ENCODE measurements at regions not wholly inside any gene's neighbourhood (a gene's known extent, or its start where the extent isn't known, plus 50 kb on each side); places are given as distances from the start of the nearest gene placed in this dataset.

GRCh38 chr4:4697584-4697983 is 155.7 kb upstream of the STX18 start:
- DNase-seq (ENCODE audit: low spot score) (no peak), ATAC-seq (ENCODE audit: low FRiP score) (no peak)
- no peak for TF ChIP-seq CTCF (IDR thresholded peaks at IDR 0.05)

GRCh38 chr4:4696530-4696929 is 154.7 kb upstream of the STX18 start:
- ATAC-seq (ENCODE audit: low FRiP score) = no peak
- DNase-seq (ENCODE audit: low spot score) = no peak
- no peak for TF ChIP-seq CTCF (IDR thresholded peaks at IDR 0.05)

- no peak for TF ChIP-seq CTCF (IDR thresholded peaks at IDR 0.05)
- ATAC-seq (ENCODE audit: low FRiP score) (no peak), DNase-seq (ENCODE audit: low spot score) (no peak)
These were observed 153.6 kb upstream of the STX18 start for GRCh38 chr4:4695497-4695896.

GRCh38 chr4:4694827-4695226 is 153.0 kb upstream of the STX18 start:
- DNase-seq (ENCODE audit: low spot score) (no peak), ATAC-seq (ENCODE audit: low FRiP score) (no peak)
- TF ChIP-seq CTCF (IDR thresholded peaks at IDR 0.05) = no peak

- DNase-seq (ENCODE audit: low spot score) (no peak), ATAC-seq (ENCODE audit: low FRiP score) (no peak)
These were observed 152.5 kb upstream of the STX18 start for GRCh38 chr4:4694296-4694772.

GRCh38 chr4:4693755-4694295 is 152.0 kb upstream of the STX18 start:
- ATAC-seq (ENCODE audit: low FRiP score) = no peak
- no peak for DNase-seq (ENCODE audit: low spot score)
- no peak for TF ChIP-seq CTCF (IDR thresholded peaks at IDR 0.05)

More at GRCh38 chr4:4694296-4694772, 152.5 kb upstream of the STX18 start:
- no peak for TF ChIP-seq CTCF (IDR thresholded peaks at IDR 0.05)

- no peak for ATAC-seq (ENCODE audit: low FRiP score)
- TF ChIP-seq CTCF (IDR thresholded peaks at IDR 0.05) = no peak
- DNase-seq (ENCODE audit: low spot score) = no peak
These were observed 151.4 kb upstream of the STX18 start for GRCh38 chr4:4693258-4693657.

Data from omental fat pad (tissue), 3 donors.